ENCODE measurements at regions not wholly inside any gene's neighbourhood (a gene's known extent, or its start where the extent isn't known, plus 50 kb on each side); places are given as distances from the start of the nearest gene placed in this dataset.

GRCh38 chr13:99830931-99831330 lies 140.6 kb downstream of the ZIC5 start:
- no peaks in the 10 kb centered on the region for H3K36me3 ChIP-seq
- intact Hi-C loops (cut with DNase I): no loop called here
- no peaks in the 10 kb centered on the region for H3K4me1 ChIP-seq
- H3K27me3 ChIP-seq: no peaks in the 10 kb centered on the region
- no peaks in the 10 kb centered on the region for H3K9me3 ChIP-seq
- H3K4me3 ChIP-seq: no peak overlapping the region
- no peak for DNase-seq
- TF ChIP-seq POLR2A (IDR thresholded peaks at IDR 0.05) (no peak), CTCF (IDR thresholded peaks at IDR 0.05) (no peak)
- WGBS, 2 donors: 89 to 90% methylated on average over 3 of the region's 3 CpGs
- H3K27ac ChIP-seq: no peak overlapping the region

- Histone ChIP-seq H3K27ac (no peak overlapping the region), H3K9me3 (no peaks in the 10 kb centered on the region), H3K36me3 (no peaks in the 10 kb centered on the region), H3K4me3 (no peak overlapping the region), H3K4me1 (no peaks in the 10 kb centered on the region), H3K27me3 (no peaks in the 10 kb centered on the region)
- WGBS, 2 donors: 90 to 91% methylated on average over 9 to 12 of the region's 12 CpGs
- no peak for DNase-seq
- intact Hi-C loops (cut with DNase I): no loop called here
- no peak for TF ChIP-seq POLR2A (IDR thresholded peaks at IDR 0.05)
- TF ChIP-seq CTCF (IDR thresholded peaks at IDR 0.05): no peak
These were observed 141.9 kb downstream of the ZIC5 start for GRCh38 chr13:99829593-99830239.

GRCh38 chr13:99829161-99829560 lies 142.4 kb downstream of the ZIC5 start:
- TF ChIP-seq CTCF (IDR thresholded peaks at IDR 0.05) (no peak), POLR2A (IDR thresholded peaks at IDR 0.05) (no peak)
- no peaks in the 10 kb centered on the region for H3K36me3 ChIP-seq
- no peaks in the 10 kb centered on the region for H3K27me3 ChIP-seq
- H3K9me3 ChIP-seq: no peaks in the 10 kb centered on the region
- WGBS, 2 donors: 56 to 74% methylated on average over 4 to 5 of the region's 5 CpGs
- no peak overlapping the region for H3K4me3 ChIP-seq
- intact Hi-C loops (cut with DNase I): no loop called here
- DNase-seq: no peak
- H3K27ac ChIP-seq: no peak overlapping the region
- no peaks in the 10 kb centered on the region for H3K4me1 ChIP-seq

GRCh38 chr13:99828735-99829134 lies 142.8 kb downstream of the ZIC5 start:
- Histone ChIP-seq H3K4me1 (no peaks in the 10 kb centered on the region), H3K4me3 (no peak overlapping the region), H3K36me3 (no peaks in the 10 kb centered on the region), H3K27ac (no peak overlapping the region), H3K9me3 (peaks cover 0 to 2% (median 0%) of the 10 kb centered on the region in 3 donors), H3K27me3 (no peaks in the 10 kb centered on the region)
- intact Hi-C loops (cut with DNase I): no loop called here
- TF ChIP-seq POLR2A (IDR thresholded peaks at IDR 0.05): no peak
- no peak for TF ChIP-seq CTCF (IDR thresholded peaks at IDR 0.05)
- no peak for DNase-seq
- WGBS, 2 donors: 83% methylated on average over 4 to 5 of the region's 8 CpGs

GRCh38 chr13:99828123-99828522 lies 143.4 kb downstream of the ZIC5 start:
- no peak for DNase-seq
- TF ChIP-seq POLR2A (IDR thresholded peaks at IDR 0.05) (no peak), CTCF (IDR thresholded peaks at IDR 0.05) (no peak)
- intact Hi-C loops (cut with DNase I): no loop called here
- Histone ChIP-seq H3K9me3 (peaks cover 0 to 7% (median 0%) of the 10 kb centered on the region in 3 donors), H3K27me3 (no peaks in the 10 kb centered on the region), H3K36me3 (no peaks in the 10 kb centered on the region), H3K27ac (no peak overlapping the region), H3K4me3 (no peak overlapping the region), H3K4me1 (no peaks in the 10 kb centered on the region)
- 75 to 87% methylated on average over 3 of the region's 3 CpGs for WGBS, 2 donors
